Upper lobe of left lung (tissue), 4 donors: ENCODE measurements at regions not wholly inside any gene's neighbourhood (a gene's known extent, or its start where the extent isn't known, plus 50 kb on each side); places are given as distances from the start of the nearest gene placed in this dataset.

Experiments
- EP300 ChIP-seq, 4 donors: sonication (generic); formaldehyde crosslinking; IDR thresholded peaks; one replicate each; pipeline ENCODE4 v1.5.1; 2017; ENCODE audit warnings: antibody characterized with exemption in 4 of 4, control low read depth in 2 of 4
- POLR2A ChIP-seq, 4 donors: fragments of 450-650 bp; IDR thresholded peaks; one replicate each; pipeline ENCODE4 v1.5.1; 2016 to 2017; ENCODE audit warnings: antibody characterized with exemption in 4 of 4, mild to moderate bottlenecking in 2 of 4
- POLR2AphosphoS5 ChIP-seq, 2 donors: sonication (generic); formaldehyde crosslinking; IDR thresholded peaks; one replicate each; pipeline ENCODE4 v1.5.1; 2017; ENCODE audit warnings: antibody characterized with exemption in 2 of 2
- TF ChIP-seq, protein P1 (sequence below), 6 experiments: fragments of 450-650 bp in 4 of 6; fragments of 200-600 bp in 2 of 6; sonication (generic) in 2 of 6; IDR thresholded peaks; one replicate each; pipeline ENCODE4 v1.5.1; 2016 to 2019; ENCODE audit warnings: antibody characterized with exemption in 6 of 6

DNA sequence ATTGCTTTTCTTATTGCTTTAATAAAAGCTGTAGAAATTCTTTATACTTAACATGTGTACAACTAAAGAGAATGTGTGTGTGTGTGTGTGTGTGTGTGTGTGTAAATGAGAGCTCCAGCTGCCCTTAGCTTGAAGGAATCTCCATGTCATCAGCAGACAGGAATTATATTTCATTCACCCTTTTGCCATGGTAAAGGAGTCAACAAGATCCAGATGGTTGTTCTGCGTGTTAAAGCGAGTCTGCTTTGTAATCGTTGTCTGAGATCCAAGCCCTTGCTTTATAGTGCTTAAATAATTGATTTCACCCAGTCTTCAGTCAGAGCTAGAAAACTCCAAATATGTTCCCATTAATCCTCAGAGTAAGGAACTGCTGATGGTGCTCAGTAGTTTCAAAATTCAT is 285.5 kb downstream of the PDGFC start:
- TF ChIP-seq, protein P1, sequence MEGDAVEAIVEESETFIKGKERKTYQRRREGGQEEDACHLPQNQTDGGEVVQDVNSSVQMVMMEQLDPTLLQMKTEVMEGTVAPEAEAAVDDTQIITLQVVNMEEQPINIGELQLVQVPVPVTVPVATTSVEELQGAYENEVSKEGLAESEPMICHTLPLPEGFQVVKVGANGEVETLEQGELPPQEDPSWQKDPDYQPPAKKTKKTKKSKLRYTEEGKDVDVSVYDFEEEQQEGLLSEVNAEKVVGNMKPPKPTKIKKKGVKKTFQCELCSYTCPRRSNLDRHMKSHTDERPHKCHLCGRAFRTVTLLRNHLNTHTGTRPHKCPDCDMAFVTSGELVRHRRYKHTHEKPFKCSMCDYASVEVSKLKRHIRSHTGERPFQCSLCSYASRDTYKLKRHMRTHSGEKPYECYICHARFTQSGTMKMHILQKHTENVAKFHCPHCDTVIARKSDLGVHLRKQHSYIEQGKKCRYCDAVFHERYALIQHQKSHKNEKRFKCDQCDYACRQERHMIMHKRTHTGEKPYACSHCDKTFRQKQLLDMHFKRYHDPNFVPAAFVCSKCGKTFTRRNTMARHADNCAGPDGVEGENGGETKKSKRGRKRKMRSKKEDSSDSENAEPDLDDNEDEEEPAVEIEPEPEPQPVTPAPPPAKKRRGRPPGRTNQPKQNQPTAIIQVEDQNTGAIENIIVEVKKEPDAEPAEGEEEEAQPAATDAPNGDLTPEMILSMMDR (IDR thresholded peaks at IDR 0.05) = no peak
- no peak for TF ChIP-seq POLR2AphosphoS5 (IDR thresholded peaks at IDR 0.05)
- TF ChIP-seq POLR2A (IDR thresholded peaks at IDR 0.05) = no peak
- no peak for TF ChIP-seq EP300 (IDR thresholded peaks at IDR 0.05)
